ENCODE measurements at regions not wholly inside any gene's neighbourhood (a gene's known extent, or its start where the extent isn't known, plus 50 kb on each side); places are given as distances from the start of the nearest gene placed in this dataset.

GRCh38 chr15:87582169-87582568 lies 674.4 kb downstream of the NTRK3 start:
- H3K36me3 ChIP-seq (ENCODE audit: control insufficient read depth, insufficient read depth, low read length), result no peaks in the 10 kb centered on the region
- H3K9me1 ChIP-seq (ENCODE audit: insufficient read depth, low read length), result no peaks in the 10 kb centered on the region
- no peak overlapping the region for H4K5ac ChIP-seq (ENCODE audit: low read depth, low read length)
- H3K4me3 ChIP-seq (ENCODE audit: insufficient read depth, low read depth, low read length), result no peak overlapping the region
- CTCF ChIA-PET, result no interaction called here
- WGBS, 2 experiments (ENCODE audit: extremely low coverage in 2 of 2, insufficient read length in 1 of 2), result no CpG with 5 or more reads among the region's 3 CpGs
- no peak overlapping the region for H3K27ac ChIP-seq (ENCODE audit: insufficient read depth, low read length)
- no peaks in the 10 kb centered on the region for H4K20me1 ChIP-seq (ENCODE audit: insufficient read depth, low read length)
- POLR2A ChIA-PET (ENCODE audit: unreplicated experiment), result no interaction called here
- no peak overlapping the region for H2AK9ac ChIP-seq (replicated peaks; ENCODE audit: low read depth, low read length, poor library complexity)
- no peaks in the 10 kb centered on the region for H3K4me1 ChIP-seq (ENCODE audit: control insufficient read depth, insufficient read depth, low read length)
- H3K79me1 ChIP-seq (ENCODE audit: low read depth in 1 of 2, low read length in 2 of 2), result no peaks in the 10 kb centered on the region
- no peak for ATAC-seq (ENCODE audit: low read depth)
- H3K9me3 ChIP-seq (ENCODE audit: control insufficient read depth, insufficient read depth, low read length), result peaks cover 4% of the 10 kb centered on the region; the same call in 1 of the 2 replicates
- H2BK20ac ChIP-seq (ENCODE audit: low read depth, low read length), result no peak overlapping the region
- H3K27me3 ChIP-seq (ENCODE audit: control insufficient read depth, insufficient read depth, low read length), result no peaks in the 10 kb centered on the region
- no peak overlapping the region for H3K4me2 ChIP-seq (ENCODE audit: low read depth, low read length)
- no peak overlapping the region for H3K4ac ChIP-seq (ENCODE audit: low read depth, low read length)
- no peak overlapping the region for H2BK120ac ChIP-seq (ENCODE audit: low read depth, low read length)
- no peak for DNase-seq
- H3K56ac ChIP-seq (ENCODE audit: extremely low read depth, insufficient read depth, low read length), result no peak overlapping the region
- no peak overlapping the region for H3K23ac ChIP-seq (ENCODE audit: low read depth, low read length)
- no peak overlapping the region for H3K18ac ChIP-seq (ENCODE audit: low read depth, low read length)
- H4K8ac ChIP-seq (ENCODE audit: low read depth in 2 of 2, low read length in 2 of 2), result no peak overlapping the region
- no peak overlapping the region for H2AK5ac ChIP-seq (ENCODE audit: low read depth, low read length)
- no peak overlapping the region for H3K9ac ChIP-seq (ENCODE audit: low read depth, low read length)
- H3K14ac ChIP-seq (replicated peaks; ENCODE audit: low read depth, low read length), result no peak overlapping the region
- no TSS peak for BruUV-seq (replicated peaks)
- dilution Hi-C loops (cut with HindIII; ENCODE audit: low sequenced_read_pairs, unreplicated experiment), result no loop called here
- no peak overlapping the region for H2BK15ac ChIP-seq (ENCODE audit: low read depth, low read length)
- H2AFZ ChIP-seq (replicated peaks; ENCODE audit: low read length, poor library complexity), result no peak overlapping the region
- TF ChIP-seq CTCF (conservative IDR thresholded peaks at IDR 0.05; ENCODE audit: low read depth, low read length) (no peak), USF2 (IDR thresholded peaks at IDR 0.05; ENCODE audit: low read depth, low read length) (peak; percentile 44)
- no peak overlapping the region for H4K91ac ChIP-seq (ENCODE audit: insufficient read depth, low read depth, low read length)
- in situ Hi-C loops (cut with MboI; ENCODE audit: low sequenced_read_pairs), result no loop called here
- intact Hi-C loops (cut with micrococcal nuclease), result no loop called here
- H2BK5ac ChIP-seq (ENCODE audit: low read depth, low read length, poor library complexity, severe bottlenecking), result no peak overlapping the region
